ENCODE measurements at regions not wholly inside any gene's neighbourhood (a gene's known extent, or its start where the extent isn't known, plus 50 kb on each side); places are given as distances from the start of the nearest gene placed in this dataset.

GRCh38 chr12:76929499-76929898 lies 50.7 kb upstream of the CSRP2 start:
- Mint-ChIP-seq H3K27ac (ENCODE audit: low read depth, unreplicated experiment) (no peak overlapping the region), H3K4me1 (ENCODE audit: insufficient read depth, unreplicated experiment) (no peaks in the 10 kb centered on the region), H3K9me3 (ENCODE audit: unreplicated experiment) (peaks cover 5% of the 10 kb centered on the region), H3K4me3 (ENCODE audit: unreplicated experiment) (no peak overlapping the region), H3K36me3 (ENCODE audit: insufficient read depth, unreplicated experiment) (no peaks in the 10 kb centered on the region), H3K27me3 (ENCODE audit: insufficient read depth, unreplicated experiment) (peaks cover 30% of the 10 kb centered on the region)
- intact Hi-C loops (cut with micrococcal nuclease) = no loop called here
- no peak for TF ChIP-seq CTCF (IDR thresholded peaks at IDR 0.05; ENCODE audit: unreplicated experiment)
- no TSS peak for BruUV-seq (replicated peaks)
- DNase-seq (ENCODE audit: unreplicated experiment) = no peak
- ChIA-PET POLR2A (interaction anchor here (0.7 kb wide), 1 partner anchor 81 kb away, joined by 4 read pairs; no protein-coding TSS in a partner anchor), CTCF (no interaction called here)

Data from MCF 10A (cell line).